Neural progenitor cell (in vitro differentiated cells): ENCODE measurements at regions not wholly inside any gene's neighbourhood (a gene's known extent, or its start where the extent isn't known, plus 50 kb on each side); places are given as distances from the start of the nearest gene placed in this dataset.
"Not testable (repeated sequence)": the region's sequence is repeated elsewhere in the genome, so short reads cannot be mapped to it uniquely, and the experiment has no call there.

Experiments
- DNase-seq: peaks from one replicate; pipeline ENCODE4 v3.0.0-alpha.2; 2016; ENCODE audit warnings: low spot score
- H2AFZ ChIP-seq: fragments of 200-600 bp; sonication (generic); replicated peaks from 2 replicates; pipeline ENCODE4 v1.6.1; 2016; ENCODE audit warnings: antibody characterized with exemption
- H3F3A ChIP-seq: fragments of 200-600 bp; sonication (generic); 2 replicates; pipeline ENCODE4 v1.6.1; 2016; ENCODE audit warnings: antibody characterized with exemption, low read depth
- H3K27ac ChIP-seq: fragments of 200-600 bp; sonication (generic); 2 replicates; pipeline ENCODE4 v1.5.1; 2016; ENCODE audit warnings: mild to moderate bottlenecking
- H3K27me3 ChIP-seq: fragments of 200-600 bp; sonication (generic); 2 replicates; pipeline ENCODE4 v1.6.1; 2016; ENCODE audit warnings: mild to moderate bottlenecking, moderate library complexity
- H3K36me3 ChIP-seq: fragments of 200-600 bp; sonication (generic); 2 replicates; pipeline ENCODE4 v1.5.1; 2016
- H3K4me1 ChIP-seq: fragments of 200-600 bp; sonication (generic); 2 replicates; pipeline ENCODE4 v1.6.1; 2016; ENCODE audit warnings: mixed run types
- H3K4me2 ChIP-seq: fragments of 200-600 bp; sonication (generic); 2 replicates; pipeline ENCODE4 v1.6.1; 2016
- H3K4me3 ChIP-seq: fragments of 200-600 bp; sonication (generic); 2 replicates; pipeline ENCODE4 v1.5.1; 2016
- H3K79me2 ChIP-seq: fragments of 200-600 bp; sonication (generic); 2 replicates; pipeline ENCODE4 v1.6.1; 2016; ENCODE audit warnings: low read depth
- H3K9ac ChIP-seq: fragments of 200-600 bp; sonication (generic); 2 replicates; pipeline ENCODE4 v1.6.1; 2016
- H3K9me3 ChIP-seq: fragments of 200-600 bp; sonication (generic); 2 replicates; pipeline ENCODE4 v1.5.1; 2016; ENCODE audit warnings: low read depth
- H4K20me1 ChIP-seq: fragments of 200-600 bp; sonication (generic); 2 replicates; pipeline ENCODE4 v1.6.1; 2016; ENCODE audit warnings: low read depth
- H3K27ac Mint-ChIP-seq: 3 replicates; pipeline ENCODE4 v1.8.0; 2021; ENCODE audit warnings: mixed read lengths
- H3K27me3 Mint-ChIP-seq: 2 replicates; pipeline ENCODE4 v1.8.0; 2022; ENCODE audit warnings: low read depth, mild to moderate bottlenecking, inconsistent platforms, moderate library complexity, mixed read lengths; ENCODE audit not compliant: insufficient read depth
- H3K36me3 Mint-ChIP-seq: 3 replicates; pipeline ENCODE4 v1.8.0; 2021; ENCODE audit warnings: mixed read lengths
- H3K4me1 Mint-ChIP-seq: 3 replicates; pipeline ENCODE4 v1.8.0; 2021; ENCODE audit warnings: mixed read lengths
- H3K4me3 Mint-ChIP-seq: 3 replicates; pipeline ENCODE4 v1.8.0; 2021; ENCODE audit warnings: mild to moderate bottlenecking, moderate library complexity, mixed read lengths
- H3K9me3 Mint-ChIP-seq: 3 replicates; pipeline ENCODE4 v1.8.0; 2020; ENCODE audit warnings: mixed read lengths
- CTCF ChIP-seq: fragments of 200-600 bp; sonication (generic); IDR thresholded peaks from 2 replicates; pipeline ENCODE4 v1.5.1; 2017; ENCODE audit warnings: antibody characterized with exemption, mild to moderate bottlenecking
- EZH2 ChIP-seq: fragments of 200-600 bp; sonication (generic); IDR thresholded peaks from 2 replicates; pipeline ENCODE4 v1.6.1; 2017; ENCODE audit warnings: antibody characterized with exemption, mild to moderate bottlenecking, moderate library complexity
- EZH2phosphoT487 ChIP-seq: fragments of 200-600 bp; sonication (generic); IDR thresholded peaks from 2 replicates; pipeline ENCODE4 v1.6.1; 2017; ENCODE audit warnings: antibody characterized with exemption

GRCh38 chr10:33085313-33085833, 127.3 kb upstream of the ITGB1 start:
- Histone ChIP-seq H3K9me3 (no peaks in the 10 kb centered on the region), H3K4me1 (peaks cover 13% of the 10 kb centered on the region), H3K27ac (no peak overlapping the region), H3K9ac (no peak overlapping the region), H3K4me2 (no peak overlapping the region), H4K20me1 (no peaks in the 10 kb centered on the region), H3K79me2 (no peaks in the 10 kb centered on the region), H3F3A (no peaks in the 10 kb centered on the region), H3K27me3 (no peaks in the 10 kb centered on the region), H3K4me3 (no peak overlapping the region), H3K36me3 (no peaks in the 10 kb centered on the region), H2AFZ (no peak overlapping the region)
- H3K27ac Mint-ChIP-seq: no peak overlapping the region
- H3K36me3 Mint-ChIP-seq: no peaks in the 10 kb centered on the region
- H3K9me3 Mint-ChIP-seq: no peaks in the 10 kb centered on the region
- H3K4me1 Mint-ChIP-seq: peaks cover 11% of the 10 kb centered on the region
- DNase-seq: no peak
- no peak overlapping the region for H3K4me3 Mint-ChIP-seq
- TF ChIP-seq EZH2phosphoT487 (no peak), CTCF (no peak), EZH2 (no peak)
- H3K27me3 Mint-ChIP-seq: peaks cover 5% of the 10 kb centered on the region

- H3K4me1 ChIP-seq: peaks cover 13% of the 10 kb centered on the region
- DNase-seq: no peak
- H3K4me1 Mint-ChIP-seq: peaks cover 11% of the 10 kb centered on the region
- no peaks in the 10 kb centered on the region for H4K20me1 ChIP-seq
- no peaks in the 10 kb centered on the region for H3K79me2 ChIP-seq
- no peak overlapping the region for H3K27ac Mint-ChIP-seq
- no peaks in the 10 kb centered on the region for H3F3A ChIP-seq
- TF ChIP-seq EZH2phosphoT487: no peak
- TF ChIP-seq EZH2: no peak
- TF ChIP-seq CTCF: no peak
- H3K4me3 Mint-ChIP-seq: no peak overlapping the region
- no peaks in the 10 kb centered on the region for H3K36me3 Mint-ChIP-seq
- H3K9me3 ChIP-seq: no peaks in the 10 kb centered on the region
- peaks cover 5% of the 10 kb centered on the region for H3K27me3 Mint-ChIP-seq
- H2AFZ ChIP-seq: no peak overlapping the region
- H3K4me2 ChIP-seq: no peak overlapping the region
- no peaks in the 10 kb centered on the region for H3K36me3 ChIP-seq
- no peak overlapping the region for H3K9ac ChIP-seq
- no peak overlapping the region for H3K27ac ChIP-seq
- peaks cover 2% of the 10 kb centered on the region for H3K9me3 Mint-ChIP-seq
- no peaks in the 10 kb centered on the region for H3K27me3 ChIP-seq
- H3K4me3 ChIP-seq: no peak overlapping the region
Measured at GRCh38 chr10:33084453-33084852, 126.4 kb upstream of the ITGB1 start.

- H2AFZ ChIP-seq: no peak overlapping the region
- no peak overlapping the region for H3K4me3 ChIP-seq
- H3K9ac ChIP-seq: no peak overlapping the region
- Mint-ChIP-seq H3K27me3 (peaks cover 5% of the 10 kb centered on the region), H3K4me1 (peaks cover 11% of the 10 kb centered on the region), H3K4me3 (no peak overlapping the region), H3K36me3 (no peaks in the 10 kb centered on the region), H3K27ac (no peak overlapping the region), H3K9me3 (peaks cover 3% of the 10 kb centered on the region)
- no peak overlapping the region for H3K4me2 ChIP-seq
- no peaks in the 10 kb centered on the region for H3K27me3 ChIP-seq
- H3F3A ChIP-seq: no peaks in the 10 kb centered on the region
- TF ChIP-seq CTCF (no peak), EZH2phosphoT487 (no peak), EZH2 (no peak)
- peaks cover 13% of the 10 kb centered on the region for H3K4me1 ChIP-seq
- DNase-seq: no peak
- H4K20me1 ChIP-seq: no peaks in the 10 kb centered on the region
- no peaks in the 10 kb centered on the region for H3K36me3 ChIP-seq
- H3K27ac ChIP-seq: no peak overlapping the region
- H3K79me2 ChIP-seq: no peaks in the 10 kb centered on the region
- H3K9me3 ChIP-seq: no peaks in the 10 kb centered on the region
Measured at GRCh38 chr10:33082373-33082895, 124.4 kb upstream of the ITGB1 start.

- H4K20me1 ChIP-seq: not testable (repeated sequence)
- peaks cover 11% of the 10 kb centered on the region for H3K4me1 Mint-ChIP-seq
Measured at GRCh38 chr10:33080467-33080866, 122.4 kb upstream of the ITGB1 start.

More at GRCh38 chr10:33080467-33080866, 122.4 kb upstream of the ITGB1 start:
- H2AFZ ChIP-seq, H3K9me3 Mint-ChIP-seq, H3K27me3 Mint-ChIP-seq, H3F3A ChIP-seq, H3K27ac Mint-ChIP-seq, H3K27me3 ChIP-seq, H3K27ac ChIP-seq, H3K36me3 ChIP-seq, H3K4me3 ChIP-seq, H3K4me3 Mint-ChIP-seq, H3K9ac ChIP-seq, H3K9me3 ChIP-seq, DNase-seq, H3K79me2 ChIP-seq, H3K36me3 Mint-ChIP-seq, H3K4me2 ChIP-seq: not testable (repeated sequence)
- H3K4me1 ChIP-seq: peaks cover 13% of the 10 kb centered on the region
